ENCODE measurements at regions not wholly inside any gene's neighbourhood (a gene's known extent, or its start where the extent isn't known, plus 50 kb on each side); places are given as distances from the start of the nearest gene placed in this dataset.

DNA sequence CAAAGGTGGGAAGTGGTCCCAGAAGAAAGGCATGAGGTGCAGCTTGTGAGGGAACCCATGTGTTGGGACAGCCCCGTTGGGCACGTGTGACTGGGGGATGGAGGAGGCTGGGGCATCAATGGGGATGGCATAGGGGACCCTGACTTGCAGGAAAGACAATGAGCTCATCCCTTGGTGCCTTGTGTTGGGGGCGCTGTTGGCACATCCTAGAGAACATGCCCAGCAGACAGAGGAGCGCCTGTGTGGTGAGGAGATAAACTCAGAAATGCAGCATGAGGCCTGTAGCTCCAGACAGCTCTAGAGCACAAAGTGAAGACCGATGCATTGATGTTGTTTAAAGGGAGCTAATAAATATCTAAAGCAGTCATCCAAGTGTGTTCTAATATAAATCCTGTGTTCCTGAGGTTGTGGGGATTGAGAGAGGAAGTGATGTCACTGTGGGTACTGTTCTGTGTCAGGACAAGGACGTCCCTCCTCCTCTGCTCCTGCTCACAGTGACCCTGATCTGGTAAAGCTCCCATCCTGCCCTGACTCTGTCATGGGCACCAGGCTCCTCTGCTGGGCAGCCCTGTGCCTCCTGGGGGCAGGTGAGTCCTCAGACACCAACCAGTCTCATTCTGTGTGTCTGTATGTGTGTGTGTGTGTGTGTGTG is 126.1 kb upstream of the PRSS58 start:
- Histone ChIP-seq H3K27ac (no peak overlapping the region), H3K27me3 (no peaks in the 10 kb centered on the region), H3K4me3 (no peak overlapping the region), H3K36me3 (no peaks in the 10 kb centered on the region), H3K9me3 (no peaks in the 10 kb centered on the region), H3K4me1 (peaks cover 0 to 16% (median 0%) of the 10 kb centered on the region in 4 donors)
- TF ChIP-seq EP300 (IDR thresholded peaks at IDR 0.05): no peak
- TF ChIP-seq, protein P1, sequence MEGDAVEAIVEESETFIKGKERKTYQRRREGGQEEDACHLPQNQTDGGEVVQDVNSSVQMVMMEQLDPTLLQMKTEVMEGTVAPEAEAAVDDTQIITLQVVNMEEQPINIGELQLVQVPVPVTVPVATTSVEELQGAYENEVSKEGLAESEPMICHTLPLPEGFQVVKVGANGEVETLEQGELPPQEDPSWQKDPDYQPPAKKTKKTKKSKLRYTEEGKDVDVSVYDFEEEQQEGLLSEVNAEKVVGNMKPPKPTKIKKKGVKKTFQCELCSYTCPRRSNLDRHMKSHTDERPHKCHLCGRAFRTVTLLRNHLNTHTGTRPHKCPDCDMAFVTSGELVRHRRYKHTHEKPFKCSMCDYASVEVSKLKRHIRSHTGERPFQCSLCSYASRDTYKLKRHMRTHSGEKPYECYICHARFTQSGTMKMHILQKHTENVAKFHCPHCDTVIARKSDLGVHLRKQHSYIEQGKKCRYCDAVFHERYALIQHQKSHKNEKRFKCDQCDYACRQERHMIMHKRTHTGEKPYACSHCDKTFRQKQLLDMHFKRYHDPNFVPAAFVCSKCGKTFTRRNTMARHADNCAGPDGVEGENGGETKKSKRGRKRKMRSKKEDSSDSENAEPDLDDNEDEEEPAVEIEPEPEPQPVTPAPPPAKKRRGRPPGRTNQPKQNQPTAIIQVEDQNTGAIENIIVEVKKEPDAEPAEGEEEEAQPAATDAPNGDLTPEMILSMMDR (IDR thresholded peaks at IDR 0.05): no peak
- TF ChIP-seq POLR2A (IDR thresholded peaks at IDR 0.05): no peak
- TF ChIP-seq POLR2AphosphoS5 (IDR thresholded peaks at IDR 0.05): no peak
- 71 to 82% (median 79%) methylated on average over 6 of the region's 6 CpGs for WGBS, 5 donors
- no peak for DNase-seq
- intact Hi-C loops (cut with DNase I; ENCODE audit: low total_unique reads): no loop called here

DNA sequence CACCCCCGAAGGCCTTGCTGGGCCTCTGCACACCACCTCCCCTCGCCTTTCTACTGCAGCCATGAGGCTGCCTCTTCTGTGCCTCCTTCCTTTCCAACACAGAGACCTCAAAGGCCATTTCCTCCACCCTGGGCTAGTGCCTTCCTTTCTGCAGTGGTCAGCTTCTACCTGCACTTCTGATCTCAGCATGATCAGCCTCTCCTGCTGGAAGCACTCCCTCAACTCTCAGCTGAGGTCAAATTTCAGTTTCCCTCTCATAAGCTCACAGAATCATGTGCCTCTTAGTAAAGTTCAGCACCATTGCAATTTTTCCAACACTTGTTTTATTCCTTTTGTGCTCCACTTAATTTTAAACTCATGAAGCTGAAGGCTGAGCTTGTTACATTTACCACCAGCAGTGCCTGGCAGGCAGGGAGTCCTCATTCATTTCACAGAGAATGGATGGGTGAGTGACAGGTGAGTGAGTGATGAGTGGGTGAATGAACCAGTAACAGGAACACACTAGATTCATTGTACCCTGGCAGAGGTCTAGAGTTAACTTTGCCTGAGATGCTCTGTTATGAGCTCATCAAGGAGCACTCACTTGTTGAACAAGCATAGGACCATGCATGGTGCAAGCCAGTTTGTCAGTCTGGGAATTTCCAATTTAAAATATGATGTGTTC is 124.0 kb upstream of the PRSS58 start:
- no peak for DNase-seq
- peaks cover 0 to 16% (median 0%) of the 10 kb centered on the region in 4 donors for H3K4me1 ChIP-seq
- intact Hi-C loops (cut with DNase I; ENCODE audit: low total_unique reads): no loop called here
- H3K9me3 ChIP-seq: no peaks in the 10 kb centered on the region
- H3K27ac ChIP-seq: no peak overlapping the region
- WGBS, 5 donors: 73 to 97% (median 89%) methylated on average over 2 of the region's 2 CpGs
- H3K4me3 ChIP-seq: no peak overlapping the region
- TF ChIP-seq EP300 (IDR thresholded peaks at IDR 0.05) (no peak), POLR2AphosphoS5 (IDR thresholded peaks at IDR 0.05) (no peak), POLR2A (IDR thresholded peaks at IDR 0.05) (no peak)
- TF ChIP-seq, protein P1 (IDR thresholded peaks at IDR 0.05): no peak
- H3K36me3 ChIP-seq: no peaks in the 10 kb centered on the region
- H3K27me3 ChIP-seq: no peaks in the 10 kb centered on the region

DNA sequence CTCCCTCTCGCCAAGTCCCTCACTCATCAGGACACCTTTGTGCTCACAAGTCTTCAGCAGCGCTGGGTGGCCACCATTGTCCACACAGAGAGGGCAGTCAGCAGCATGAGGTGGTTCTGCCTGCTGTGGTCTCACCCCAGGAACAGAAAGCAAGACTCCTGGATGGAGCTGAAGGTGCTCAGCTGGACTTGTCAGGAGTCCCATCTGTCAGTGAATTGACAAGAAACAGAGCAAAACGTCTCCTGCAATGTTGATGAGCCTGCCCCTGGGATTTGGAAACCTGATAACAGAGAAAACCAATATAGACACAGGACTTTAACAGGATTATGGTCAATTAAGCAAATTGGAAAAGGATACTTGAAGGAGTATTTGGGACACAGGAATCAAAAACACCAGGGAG is 122.2 kb upstream of the PRSS58 start:
- intact Hi-C loops (cut with DNase I; ENCODE audit: low total_unique reads): no loop called here
- no peak overlapping the region for H3K27ac ChIP-seq
- H3K4me1 ChIP-seq: peaks cover 0 to 22% (median 0%) of the 10 kb centered on the region in 4 donors
- H3K4me3 ChIP-seq: no peak overlapping the region
- 42 to 68% (median 59%) methylated on average over 2 to 3 of the region's 3 CpGs for WGBS, 5 donors
- TF ChIP-seq POLR2A (IDR thresholded peaks at IDR 0.05) (no peak), EP300 (IDR thresholded peaks at IDR 0.05) (no peak), POLR2AphosphoS5 (IDR thresholded peaks at IDR 0.05) (no peak)
- TF ChIP-seq, protein P1 (IDR thresholded peaks at IDR 0.05): no peak
- DNase-seq: no peak
- H3K27me3 ChIP-seq: no peaks in the 10 kb centered on the region
- no peaks in the 10 kb centered on the region for H3K36me3 ChIP-seq
- H3K9me3 ChIP-seq: no peaks in the 10 kb centered on the region

DNA sequence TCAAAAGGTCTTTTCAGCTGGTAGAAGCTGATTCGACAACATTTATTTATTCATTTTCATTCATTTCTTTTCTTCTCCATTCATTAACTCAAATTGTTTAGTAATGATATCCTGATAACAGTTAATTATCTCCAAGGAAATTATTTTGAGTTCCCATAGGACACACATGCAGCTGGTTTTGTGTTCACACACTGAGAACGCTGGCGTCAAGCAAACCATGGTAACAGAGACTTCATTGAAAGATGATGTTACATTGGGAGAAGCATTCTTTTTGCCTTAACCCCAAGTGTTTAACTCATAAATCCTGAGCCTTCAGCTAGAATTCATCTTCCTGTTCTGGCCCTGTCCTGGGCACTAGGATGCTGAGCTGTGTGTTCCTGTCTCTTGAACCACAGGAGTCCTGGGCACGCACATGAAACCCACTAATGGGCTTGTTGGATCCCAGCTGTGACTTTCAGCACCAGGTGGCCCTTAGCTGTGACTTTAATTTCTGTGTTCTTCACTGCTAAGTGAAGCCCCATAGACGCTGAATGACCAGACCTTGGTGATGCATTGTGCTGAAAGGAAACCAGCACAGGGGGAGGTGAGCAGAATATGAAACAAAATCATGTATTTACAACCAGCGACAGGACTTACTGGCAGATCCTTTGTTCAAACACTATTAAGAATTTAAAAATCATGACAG is 121.5 kb upstream of the PRSS58 start:
- WGBS, 5 donors: 74 to 88% (median 85%) methylated on average over 6 of the region's 6 CpGs
- intact Hi-C loops (cut with DNase I; ENCODE audit: low total_unique reads): no loop called here

More for the DNA sequence above, 121.5 kb upstream of the PRSS58 start:
- DNase-seq: no peak
- H3K27me3 ChIP-seq: no peaks in the 10 kb centered on the region
- no peaks in the 10 kb centered on the region for H3K36me3 ChIP-seq
- peaks cover 0 to 15% (median 0%) of the 10 kb centered on the region in 4 donors for H3K4me1 ChIP-seq
- H3K4me3 ChIP-seq: no peak overlapping the region
- TF ChIP-seq POLR2AphosphoS5 (IDR thresholded peaks at IDR 0.05): no peak
- TF ChIP-seq EP300 (IDR thresholded peaks at IDR 0.05): no peak
- TF ChIP-seq POLR2A (IDR thresholded peaks at IDR 0.05): no peak
- TF ChIP-seq, protein P1 (IDR thresholded peaks at IDR 0.05): no peak
- H3K27ac ChIP-seq: no peak overlapping the region
- H3K9me3 ChIP-seq: no peaks in the 10 kb centered on the region
